ENCODE measurements at regions not wholly inside any gene's neighbourhood (a gene's known extent, or its start where the extent isn't known, plus 50 kb on each side); places are given as distances from the start of the nearest gene placed in this dataset.

GRCh38 chr5:133715216-133715615 lies 102.9 kb upstream of the FSTL4 start:
- Histone ChIP-seq H3K9me3 (ENCODE audit: control extremely low read depth in 1 of 5, control insufficient read depth in 4 of 5, insufficient read depth in 2 of 5, low read depth in 1 of 5, low read length in 4 of 5) (peaks cover 0 to 3% (median 0%) of the 10 kb centered on the region in 5 experiments), H3K36me3 (ENCODE audit: control insufficient read depth in 4 of 4, insufficient read depth in 4 of 4, low read length in 3 of 4) (no peaks in the 10 kb centered on the region), H3K27ac (ENCODE audit: insufficient read depth in 1 of 2, low read depth in 1 of 2, low read length in 2 of 2, poor library complexity in 1 of 2, severe bottlenecking in 2 of 2) (no peak overlapping the region), H3K4me3 (ENCODE audit: control insufficient read depth in 1 of 7, extremely low read depth in 1 of 7, insufficient read depth in 4 of 7, low read depth in 2 of 7, low read length in 6 of 7) (no peak overlapping the region), H3K4me1 (ENCODE audit: control extremely low read depth in 1 of 4, control insufficient read depth in 4 of 4, insufficient read depth in 4 of 4, low read length in 3 of 4) (no peaks in the 10 kb centered on the region), H3K27me3 (replicated peaks in 2 of 5; ENCODE audit: control insufficient read depth in 4 of 5, insufficient read depth in 5 of 5, low read length in 4 of 5) (peaks cover 0 to 3% (median 2%) of the 10 kb centered on the region in 5 experiments)
- POLR2A ChIA-PET, result no interaction called here
- CTCF ChIA-PET, result no interaction called here
- no peak for DNase-seq

- Histone ChIP-seq H3K27me3 (replicated peaks in 2 of 5; ENCODE audit: control insufficient read depth in 4 of 5, insufficient read depth in 5 of 5, low read length in 4 of 5) (peaks cover 0 to 3% (median 2%) of the 10 kb centered on the region in 5 experiments), H3K4me1 (ENCODE audit: control extremely low read depth in 1 of 4, control insufficient read depth in 4 of 4, insufficient read depth in 4 of 4, low read length in 3 of 4) (no peaks in the 10 kb centered on the region), H3K36me3 (ENCODE audit: control insufficient read depth in 4 of 4, insufficient read depth in 4 of 4, low read length in 3 of 4) (no peaks in the 10 kb centered on the region), H3K9me3 (ENCODE audit: control extremely low read depth in 1 of 5, control insufficient read depth in 4 of 5, insufficient read depth in 2 of 5, low read depth in 1 of 5, low read length in 4 of 5) (no peaks in the 10 kb centered on the region), H3K27ac (ENCODE audit: insufficient read depth in 1 of 2, low read depth in 1 of 2, low read length in 2 of 2, poor library complexity in 1 of 2, severe bottlenecking in 2 of 2) (no peak overlapping the region), H3K4me3 (ENCODE audit: control insufficient read depth in 1 of 7, extremely low read depth in 1 of 7, insufficient read depth in 4 of 7, low read depth in 2 of 7, low read length in 6 of 7) (no peak overlapping the region)
- DNase-seq, result no peak
- over 99% methylated on average over 11 of the region's 12 CpGs for WGBS (ENCODE audit: insufficient coverage)
- ChIA-PET CTCF (no interaction called here), POLR2A (no interaction called here)
Observed at GRCh38 chr5:133714161-133714915, 102.0 kb upstream of the FSTL4 start.

GRCh38 chr5:133713751-133714150 lies 101.4 kb upstream of the FSTL4 start:
- no peaks in the 10 kb centered on the region for H3K36me3 ChIP-seq (ENCODE audit: control insufficient read depth in 4 of 4, insufficient read depth in 4 of 4, low read length in 3 of 4)
- ChIA-PET POLR2A (no interaction called here), CTCF (no interaction called here)
- no peaks in the 10 kb centered on the region for H3K4me1 ChIP-seq (ENCODE audit: control extremely low read depth in 1 of 4, control insufficient read depth in 4 of 4, insufficient read depth in 4 of 4, low read length in 3 of 4)
- no peak overlapping the region for H3K4me3 ChIP-seq (ENCODE audit: control insufficient read depth in 1 of 7, extremely low read depth in 1 of 7, insufficient read depth in 4 of 7, low read depth in 2 of 7, low read length in 6 of 7)
- no peak overlapping the region for H3K27ac ChIP-seq (ENCODE audit: insufficient read depth in 1 of 2, low read depth in 1 of 2, low read length in 2 of 2, poor library complexity in 1 of 2, severe bottlenecking in 2 of 2)
- WGBS (ENCODE audit: insufficient coverage), result 73% methylated on average over 6 of the region's 6 CpGs
- DNase-seq, result no peak
- H3K27me3 ChIP-seq (replicated peaks in 2 of 5; ENCODE audit: control insufficient read depth in 4 of 5, insufficient read depth in 5 of 5, low read length in 4 of 5), result peaks cover 0 to 3% (median 2%) of the 10 kb centered on the region in 5 experiments
- H3K9me3 ChIP-seq (ENCODE audit: control extremely low read depth in 1 of 5, control insufficient read depth in 4 of 5, insufficient read depth in 2 of 5, low read depth in 1 of 5, low read length in 4 of 5), result no peaks in the 10 kb centered on the region

GRCh38 chr5:133713209-133713608 lies 100.9 kb upstream of the FSTL4 start:
- Histone ChIP-seq H3K27me3 (replicated peaks in 2 of 5; ENCODE audit: control insufficient read depth in 4 of 5, insufficient read depth in 5 of 5, low read length in 4 of 5) (peaks cover 0 to 3% (median 2%) of the 10 kb centered on the region in 5 experiments), H3K4me3 (ENCODE audit: control insufficient read depth in 1 of 7, extremely low read depth in 1 of 7, insufficient read depth in 4 of 7, low read depth in 2 of 7, low read length in 6 of 7) (no peak overlapping the region), H3K4me1 (ENCODE audit: control extremely low read depth in 1 of 4, control insufficient read depth in 4 of 4, insufficient read depth in 4 of 4, low read length in 3 of 4) (no peaks in the 10 kb centered on the region), H3K9me3 (ENCODE audit: control extremely low read depth in 1 of 5, control insufficient read depth in 4 of 5, insufficient read depth in 2 of 5, low read depth in 1 of 5, low read length in 4 of 5) (no peaks in the 10 kb centered on the region), H3K27ac (ENCODE audit: insufficient read depth in 1 of 2, low read depth in 1 of 2, low read length in 2 of 2, poor library complexity in 1 of 2, severe bottlenecking in 2 of 2) (no peak overlapping the region), H3K36me3 (ENCODE audit: control insufficient read depth in 4 of 4, insufficient read depth in 4 of 4, low read length in 3 of 4) (no peaks in the 10 kb centered on the region)
- POLR2A ChIA-PET, result no interaction called here
- DNase-seq, result no peak
- CTCF ChIA-PET, result no interaction called here

GRCh38 chr5:133712562-133712961 lies 100.2 kb upstream of the FSTL4 start:
- H3K27me3 ChIP-seq (replicated peaks in 2 of 5; ENCODE audit: control insufficient read depth in 4 of 5, insufficient read depth in 5 of 5, low read length in 4 of 5), result peaks cover 0 to 3% (median 0%) of the 10 kb centered on the region in 5 experiments
- ChIA-PET CTCF (no interaction called here), POLR2A (no interaction called here)
- 86% methylated on average over 7 of the region's 7 CpGs for WGBS (ENCODE audit: insufficient coverage)
- no peaks in the 10 kb centered on the region for H3K4me1 ChIP-seq (ENCODE audit: control extremely low read depth in 1 of 4, control insufficient read depth in 4 of 4, insufficient read depth in 4 of 4, low read length in 3 of 4)
- no peaks in the 10 kb centered on the region for H3K36me3 ChIP-seq (ENCODE audit: control insufficient read depth in 4 of 4, insufficient read depth in 4 of 4, low read length in 3 of 4)
- no peak overlapping the region for H3K4me3 ChIP-seq (ENCODE audit: control insufficient read depth in 1 of 7, extremely low read depth in 1 of 7, insufficient read depth in 4 of 7, low read depth in 2 of 7, low read length in 6 of 7)
- H3K27ac ChIP-seq (ENCODE audit: insufficient read depth in 1 of 2, low read depth in 1 of 2, low read length in 2 of 2, poor library complexity in 1 of 2, severe bottlenecking in 2 of 2), result no peak overlapping the region
- no peaks in the 10 kb centered on the region for H3K9me3 ChIP-seq (ENCODE audit: control extremely low read depth in 1 of 5, control insufficient read depth in 4 of 5, insufficient read depth in 2 of 5, low read depth in 1 of 5, low read length in 4 of 5)
- DNase-seq, result no peak

- CTCF ChIA-PET, result no interaction called here
- H3K36me3 ChIP-seq (ENCODE audit: control insufficient read depth in 4 of 4, insufficient read depth in 4 of 4, low read length in 3 of 4), result no peaks in the 10 kb centered on the region
Observed at GRCh38 chr5:133709209-133709725, 96.9 kb upstream of the FSTL4 start.

GRCh38 chr5:133708331-133708850 lies 96.0 kb upstream of the FSTL4 start:
- 100% methylated on average over 3 of the region's 3 CpGs for WGBS (ENCODE audit: insufficient coverage)
- Histone ChIP-seq H3K9me3 (ENCODE audit: control extremely low read depth in 1 of 5, control insufficient read depth in 4 of 5, insufficient read depth in 2 of 5, low read depth in 1 of 5, low read length in 4 of 5) (no peaks in the 10 kb centered on the region), H3K4me1 (ENCODE audit: control extremely low read depth in 1 of 4, control insufficient read depth in 4 of 4, insufficient read depth in 4 of 4, low read length in 3 of 4) (no peaks in the 10 kb centered on the region), H3K4me3 (ENCODE audit: control insufficient read depth in 1 of 7, extremely low read depth in 1 of 7, insufficient read depth in 4 of 7, low read depth in 2 of 7, low read length in 6 of 7) (no peak overlapping the region), H3K27ac (ENCODE audit: insufficient read depth in 1 of 2, low read depth in 1 of 2, low read length in 2 of 2, poor library complexity in 1 of 2, severe bottlenecking in 2 of 2) (no peak overlapping the region), H3K27me3 (replicated peaks in 2 of 5; ENCODE audit: control insufficient read depth in 4 of 5, insufficient read depth in 5 of 5, low read length in 4 of 5) (peaks cover 0 to 3% (median 0%) of the 10 kb centered on the region in 5 experiments), H3K36me3 (ENCODE audit: control insufficient read depth in 4 of 4, insufficient read depth in 4 of 4, low read length in 3 of 4) (no peaks in the 10 kb centered on the region)
- CTCF ChIA-PET, result no interaction called here
- POLR2A ChIA-PET, result no interaction called here
- no peak for DNase-seq

More at GRCh38 chr5:133709209-133709725, 96.9 kb upstream of the FSTL4 start:
- DNase-seq, result no peak
- POLR2A ChIA-PET, result no interaction called here
- Histone ChIP-seq H3K27me3 (replicated peaks in 2 of 5; ENCODE audit: control insufficient read depth in 4 of 5, insufficient read depth in 5 of 5, low read length in 4 of 5) (peaks cover 0 to 3% (median 0%) of the 10 kb centered on the region in 5 experiments), H3K9me3 (ENCODE audit: control extremely low read depth in 1 of 5, control insufficient read depth in 4 of 5, insufficient read depth in 2 of 5, low read depth in 1 of 5, low read length in 4 of 5) (no peaks in the 10 kb centered on the region), H3K4me1 (ENCODE audit: control extremely low read depth in 1 of 4, control insufficient read depth in 4 of 4, insufficient read depth in 4 of 4, low read length in 3 of 4) (no peaks in the 10 kb centered on the region), H3K27ac (ENCODE audit: insufficient read depth in 1 of 2, low read depth in 1 of 2, low read length in 2 of 2, poor library complexity in 1 of 2, severe bottlenecking in 2 of 2) (no peak overlapping the region), H3K4me3 (ENCODE audit: control insufficient read depth in 1 of 7, extremely low read depth in 1 of 7, insufficient read depth in 4 of 7, low read depth in 2 of 7, low read length in 6 of 7) (no peak overlapping the region)
- 78% methylated on average over 1 of the region's 2 CpGs for WGBS (ENCODE audit: insufficient coverage)

All from common myeloid progenitor, CD34-positive (primary cell).